ENCODE measurements at regions not wholly inside any gene's neighbourhood (a gene's known extent, or its start where the extent isn't known, plus 50 kb on each side); places are given as distances from the start of the nearest gene placed in this dataset.

DNA sequence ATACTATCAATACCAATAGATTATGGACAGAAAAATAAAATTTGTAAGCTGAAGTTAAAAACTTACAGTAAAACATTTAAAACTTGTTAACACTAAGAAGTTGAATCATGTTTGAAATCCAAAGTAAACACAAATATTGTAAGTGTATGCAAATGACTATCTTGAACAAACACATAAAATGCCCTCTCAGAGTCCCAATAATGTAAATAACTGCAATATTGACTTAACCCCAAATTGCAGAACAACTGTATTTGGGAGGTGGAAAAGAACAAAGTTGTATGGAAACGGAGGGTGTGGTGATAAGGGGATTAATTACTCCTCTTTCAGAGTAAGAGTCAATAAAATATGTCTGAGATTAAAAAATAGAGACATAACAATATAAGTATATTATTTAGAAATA, 140.0 kb upstream of the NOL4 start:
- DNase-seq, result no peak
- H3K4me1 ChIP-seq, result no peaks in the 10 kb centered on the region
- no peaks in the 10 kb centered on the region for H3K27me3 ChIP-seq
- no peaks in the 10 kb centered on the region for H3K36me3 ChIP-seq
- no peak overlapping the region for H3K27ac ChIP-seq
- in situ Hi-C loops (cut with MboI; ENCODE audit: low pct_ligation_motif_present in 1 of 4, low pct_unique_long_range_greater_than_20kb in 1 of 4, low sequenced_read_pairs in 3 of 4) (loop anchor here in 1 of 4 donors (25.0 kb wide), 1 partner anchor 423 kb away; no protein-coding TSS in a partner anchor), intact Hi-C loops (cut with DNase I; ENCODE audit: low total_unique reads) (no loop called here)
- no peak for TF ChIP-seq POLR2AphosphoS5 (IDR thresholded peaks at IDR 0.05)
- no peak for TF ChIP-seq POLR2A (IDR thresholded peaks at IDR 0.05)
- TF ChIP-seq EP300 (IDR thresholded peaks at IDR 0.05; ENCODE audit: low read depth), result no peak
- TF ChIP-seq, protein P1, sequence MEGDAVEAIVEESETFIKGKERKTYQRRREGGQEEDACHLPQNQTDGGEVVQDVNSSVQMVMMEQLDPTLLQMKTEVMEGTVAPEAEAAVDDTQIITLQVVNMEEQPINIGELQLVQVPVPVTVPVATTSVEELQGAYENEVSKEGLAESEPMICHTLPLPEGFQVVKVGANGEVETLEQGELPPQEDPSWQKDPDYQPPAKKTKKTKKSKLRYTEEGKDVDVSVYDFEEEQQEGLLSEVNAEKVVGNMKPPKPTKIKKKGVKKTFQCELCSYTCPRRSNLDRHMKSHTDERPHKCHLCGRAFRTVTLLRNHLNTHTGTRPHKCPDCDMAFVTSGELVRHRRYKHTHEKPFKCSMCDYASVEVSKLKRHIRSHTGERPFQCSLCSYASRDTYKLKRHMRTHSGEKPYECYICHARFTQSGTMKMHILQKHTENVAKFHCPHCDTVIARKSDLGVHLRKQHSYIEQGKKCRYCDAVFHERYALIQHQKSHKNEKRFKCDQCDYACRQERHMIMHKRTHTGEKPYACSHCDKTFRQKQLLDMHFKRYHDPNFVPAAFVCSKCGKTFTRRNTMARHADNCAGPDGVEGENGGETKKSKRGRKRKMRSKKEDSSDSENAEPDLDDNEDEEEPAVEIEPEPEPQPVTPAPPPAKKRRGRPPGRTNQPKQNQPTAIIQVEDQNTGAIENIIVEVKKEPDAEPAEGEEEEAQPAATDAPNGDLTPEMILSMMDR (IDR thresholded peaks at IDR 0.05), result no peak
- no peaks in the 10 kb centered on the region for H3K9me3 ChIP-seq
- 25 to 31% methylated on average over 1 of the region's 1 CpG for WGBS, 2 donors (ENCODE audit: low coverage in 1 of 2)
- H3K4me3 ChIP-seq, result no peak overlapping the region

DNA sequence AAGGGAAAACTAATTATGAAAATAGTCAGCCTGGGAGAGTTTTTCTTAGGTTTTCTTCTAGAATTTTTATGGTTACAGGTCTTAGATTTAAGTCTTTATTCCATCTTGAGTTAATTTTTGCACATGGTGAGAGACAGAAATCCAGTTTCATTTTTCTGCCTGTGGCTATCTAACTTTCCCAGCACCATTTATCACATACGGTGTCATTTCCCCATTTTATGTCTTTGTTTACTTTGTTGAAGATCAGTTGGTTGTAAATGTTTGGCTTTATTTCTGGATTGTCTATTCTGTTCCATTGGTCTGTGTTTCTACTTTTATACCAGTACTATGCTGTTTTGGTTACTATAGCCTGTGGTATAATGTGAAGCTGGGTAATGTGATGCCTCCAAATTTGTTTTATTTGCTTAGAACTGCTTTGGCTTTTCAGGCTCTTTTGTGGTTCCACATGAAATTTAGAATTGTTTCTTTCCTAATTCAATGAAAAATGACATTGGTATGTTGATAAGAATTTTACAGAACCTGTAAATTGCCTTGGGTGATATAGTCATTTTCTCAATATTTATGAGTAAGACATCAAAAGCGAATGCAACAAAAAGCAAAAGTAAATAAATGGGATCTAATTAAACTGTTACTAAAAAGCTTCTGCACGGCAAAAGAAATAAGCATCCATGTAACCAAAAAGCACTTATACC, 146.1 kb upstream of the NOL4 start:
- 34 to 39% methylated on average over 3 of the region's 3 CpGs for WGBS, 2 donors (ENCODE audit: low coverage in 1 of 2)
- Histone ChIP-seq H3K9me3 (no peaks in the 10 kb centered on the region), H3K4me1 (peaks cover 0 to 14% (median 5%) of the 10 kb centered on the region in 4 donors), H3K27me3 (no peaks in the 10 kb centered on the region), H3K36me3 (no peaks in the 10 kb centered on the region), H3K27ac (no peak overlapping the region), H3K4me3 (no peak overlapping the region)
- no peak for TF ChIP-seq POLR2A (IDR thresholded peaks at IDR 0.05)
- no peak for TF ChIP-seq POLR2AphosphoS5 (IDR thresholded peaks at IDR 0.05)
- TF ChIP-seq, protein P1 (IDR thresholded peaks at IDR 0.05), result no peak
- no peak for TF ChIP-seq EP300 (IDR thresholded peaks at IDR 0.05; ENCODE audit: low read depth)
- DNase-seq, result no peak
- in situ Hi-C loops (cut with MboI; ENCODE audit: low pct_ligation_motif_present in 1 of 4, low pct_unique_long_range_greater_than_20kb in 1 of 4, low sequenced_read_pairs in 3 of 4), result loop anchor here in 2 of 4 donors (10.0 to 25.0 kb wide), 2 partner anchors 56 to 416 kb away; no protein-coding TSS in a partner anchor
- intact Hi-C loops (cut with DNase I; ENCODE audit: low total_unique reads), result no loop called here

DNA sequence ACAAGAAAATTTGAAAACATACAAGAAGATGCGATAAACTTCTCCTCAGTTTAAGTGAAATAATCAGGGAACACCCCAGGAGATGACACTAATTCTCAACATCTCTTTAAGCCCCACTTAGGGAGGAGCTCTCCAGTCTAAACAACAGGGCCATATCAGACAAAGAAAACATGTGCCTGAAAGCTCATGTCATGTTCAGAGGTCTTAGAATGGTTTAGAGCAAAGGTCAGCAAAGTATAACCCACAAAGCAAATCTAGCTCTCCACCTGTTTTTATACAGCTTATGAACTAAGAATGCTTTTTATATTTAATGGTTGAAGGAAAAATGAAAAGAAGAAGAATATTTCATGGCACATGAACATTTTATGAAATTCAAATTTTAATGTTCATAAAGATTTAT, 155.6 kb upstream of the NOL4 start:
- no peak for DNase-seq
- intact Hi-C loops (cut with DNase I; ENCODE audit: low total_unique reads), result no loop called here
- no peaks in the 10 kb centered on the region for H3K36me3 ChIP-seq
- TF ChIP-seq POLR2A (IDR thresholded peaks at IDR 0.05) (no peak), EP300 (IDR thresholded peaks at IDR 0.05; ENCODE audit: low read depth) (no peak), POLR2AphosphoS5 (IDR thresholded peaks at IDR 0.05) (no peak)
- TF ChIP-seq, protein P1 (IDR thresholded peaks at IDR 0.05), result no peak
- H3K27me3 ChIP-seq, result no peaks in the 10 kb centered on the region
- H3K4me1 ChIP-seq, result no peaks in the 10 kb centered on the region
- 83 to 91% methylated on average over 1 of the region's 1 CpG for WGBS, 2 donors (ENCODE audit: low coverage in 1 of 2)
- in situ Hi-C loops (cut with MboI; ENCODE audit: low pct_ligation_motif_present in 1 of 4, low pct_unique_long_range_greater_than_20kb in 1 of 4, low sequenced_read_pairs in 3 of 4), result no loop called here
- no peaks in the 10 kb centered on the region for H3K9me3 ChIP-seq
- H3K27ac ChIP-seq, result no peak overlapping the region
- no peak overlapping the region for H3K4me3 ChIP-seq

DNA sequence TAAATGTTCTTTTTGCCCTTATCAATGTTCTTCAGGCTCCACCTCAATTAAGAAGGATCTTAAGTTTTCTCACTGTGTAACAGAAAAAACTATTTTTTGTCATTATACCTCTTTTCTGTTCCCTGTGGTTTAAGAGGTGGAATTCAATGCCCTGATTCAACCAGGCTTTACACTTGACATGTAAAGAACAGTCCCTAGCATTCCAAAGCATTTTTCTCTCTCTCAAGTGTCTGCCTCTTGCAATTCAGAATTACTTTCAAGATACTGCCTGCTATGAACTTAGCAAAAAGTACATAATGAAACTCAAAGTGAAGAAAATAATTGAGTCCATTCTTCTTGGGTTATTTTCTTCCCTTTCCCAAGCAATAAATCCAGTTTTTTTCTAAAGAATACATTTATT, 160.6 kb upstream of the NOL4 start:
- in situ Hi-C loops (cut with MboI; ENCODE audit: low pct_ligation_motif_present in 1 of 4, low pct_unique_long_range_greater_than_20kb in 1 of 4, low sequenced_read_pairs in 3 of 4), result no loop called here
- no peak overlapping the region for H3K4me3 ChIP-seq
- no peak overlapping the region for H3K27ac ChIP-seq
- H3K36me3 ChIP-seq, result no peaks in the 10 kb centered on the region
- TF ChIP-seq POLR2A (IDR thresholded peaks at IDR 0.05) (no peak), POLR2AphosphoS5 (IDR thresholded peaks at IDR 0.05) (no peak)
- TF ChIP-seq, protein P1 (IDR thresholded peaks at IDR 0.05), result no peak
- H3K9me3 ChIP-seq, result no peaks in the 10 kb centered on the region
- no peaks in the 10 kb centered on the region for H3K27me3 ChIP-seq
- no peaks in the 10 kb centered on the region for H3K4me1 ChIP-seq
- intact Hi-C loops (cut with DNase I; ENCODE audit: low total_unique reads), result no loop called here
- no peak for DNase-seq
